ENCODE measurements at regions not wholly inside any gene's neighbourhood (a gene's known extent, or its start where the extent isn't known, plus 50 kb on each side); places are given as distances from the start of the nearest gene placed in this dataset.

GRCh38 chr19:28583242-28583641 lies 629.7 kb downstream of the UQCRFS1 start:
- 38% methylated on average over 3 of the region's 3 CpGs for WGBS (ENCODE audit: insufficient coverage, insufficient replicate concordance, low lambda C conversion rate, missing lambda C conversion rate)
- no peak overlapping the region for H3K27ac ChIP-seq (ENCODE audit: control insufficient read depth, insufficient read depth)
- BruUV-seq (replicated peaks): no TSS peak
- ChIA-PET CTCF (no interaction called here), RAD21 (ENCODE audit: unreplicated experiment) (interaction anchor here (1.9 kb wide), 1 partner anchor 9 kb away, joined by 8 read pairs; no protein-coding TSS in a partner anchor), POLR2A (interaction anchor here (1.3 kb wide), 2 partner anchors 12 to 21 kb away, joined by 3 read pairs; no protein-coding TSS in a partner anchor), SMC1A (ENCODE audit: uncharacterized antibody, unreplicated experiment) (interaction anchor here (0.8 to 1.8 kb wide), 2 partner anchors 37 to 42 kb away, joined by 3 to 6 read pairs; no protein-coding TSS in a partner anchor)
- DNase-seq (ENCODE audit: low read depth, low spot score) (no peak), FAIRE-seq (no peak), ATAC-seq (no peak)
- no peak overlapping the region for H2AFZ ChIP-seq (ENCODE audit: control insufficient read depth, low read depth, low read length)
- H3K4me1 ChIP-seq (ENCODE audit: control insufficient read depth, insufficient read depth, low read length): no peaks in the 10 kb centered on the region
- no peaks in the 10 kb centered on the region for H3K36me3 ChIP-seq (ENCODE audit: control insufficient read depth in 2 of 2, insufficient read depth in 2 of 2, low read length in 1 of 2)
- TF ChIP-seq RAD21 (IDR thresholded peaks at IDR 0.05; ENCODE audit: insufficient read depth, low read depth, low read length) (no peak), MLLT1 (IDR thresholded peaks at IDR 0.05) (no peak), ATF7 (IDR thresholded peaks at IDR 0.05; ENCODE audit: low read depth) (no peak), MTA3 (IDR thresholded peaks at IDR 0.05; ENCODE audit: borderline replicate concordance, low read length) (no peak), MEF2B (IDR thresholded peaks at IDR 0.05; ENCODE audit: partially characterized antibody, poor library complexity, severe bottlenecking) (no peak), SIN3A (IDR thresholded peaks at IDR 0.05; ENCODE audit: low read depth, low read length) (no peak), ZBED1 (IDR thresholded peaks at IDR 0.05; ENCODE audit: borderline replicate concordance) (no peak), SMAD1 (IDR thresholded peaks at IDR 0.05; ENCODE audit: low read depth, partially characterized antibody) (no peak), PKNOX1 (IDR thresholded peaks at IDR 0.05) (no peak)
- no peaks in the 10 kb centered on the region for H3K27me3 ChIP-seq (replicated peaks in 1 of 2; ENCODE audit: control insufficient read depth in 2 of 2, insufficient read depth in 2 of 2, low read length in 1 of 2)
- H3K9me3 ChIP-seq (replicated peaks; ENCODE audit: control insufficient read depth, insufficient read depth, low read length): no peaks in the 10 kb centered on the region; the same call in 2 of the 3 replicates
- no peak overlapping the region for H3K4me3 ChIP-seq
- H3K9ac ChIP-seq (ENCODE audit: control insufficient read depth, insufficient read depth, low read length): no peak overlapping the region
- in situ Hi-C loops (cut with MboI) (no loop called here), intact Hi-C loops (cut with micrococcal nuclease; ENCODE audit: unreplicated experiment) (no loop called here)
- H3K79me2 ChIP-seq (ENCODE audit: control insufficient read depth, insufficient read depth, low read length): no peaks in the 10 kb centered on the region
- H4K20me1 ChIP-seq (ENCODE audit: control insufficient read depth, insufficient read depth): no peaks in the 10 kb centered on the region
- H3K4me2 ChIP-seq (ENCODE audit: control insufficient read depth, insufficient read depth): no peak overlapping the region
